A549 (cell line): ENCODE measurements at regions not wholly inside any gene's neighbourhood (a gene's known extent, or its start where the extent isn't known, plus 50 kb on each side); places are given as distances from the start of the nearest gene placed in this dataset.

Source experiments
- ATAC-seq, 2 experiments: fragments of 200-7000 bp in 1 of 2; fragments of >200 bp in 1 of 2; cut with Nextera tagmentation in 1 of 2; cut with Tn5 transposase in 1 of 2; 3 replicates each; pipeline versions ENCODE4 v1.8.0 to v1.9.1; 2018 to 2020; ENCODE audit warnings: mild to moderate bottlenecking in 1 of 2, moderate library complexity in 1 of 2
- CTCF ChIA-PET: fragments of 300-600 bp; sonication (Branson Sonifier 250); formaldehyde crosslinking; extraction: SDS; loops from one replicate; lab custom pipeline; 2021; ENCODE audit warnings: antibody characterized with exemption, inconsistent platforms; lab: Yijun Ruan, JAX
- POLR2A ChIA-PET: fragments of 350-600 bp; formaldehyde crosslinking; extraction: SDS; loops from one replicate; lab custom pipeline; 2021; ENCODE audit warnings: antibody characterized with exemption, inconsistent platforms; lab: Yijun Ruan, JAX
- DNase-seq, 2 experiments: peaks; one replicate each; pipeline versions ENCODE4 v3.0.0 to v3.0.0-alpha.2; 2011 to 2016; ENCODE audit warnings: low read depth in 1 of 2, low spot score in 1 of 2
- FAIRE-seq: peaks from 2 replicates; lab custom pipeline; 2011; peaks lifted over from hg19 to GRCh38; lab: Jason Lieb, UNC
- H3K27ac ChIP-seq, 2 experiments: fragments of >200 bp; sonication (Bioruptor Twin); formaldehyde crosslinking; 3 replicates each; pipeline ENCODE4 v1.5.1; 2016 to 2017
- H3K4me1 ChIP-seq: fragments of >200 bp; sonication (Bioruptor Twin); formaldehyde crosslinking; 3 replicates; pipeline ENCODE4 v1.6.1; 2016
- H3K4me2 ChIP-seq: fragments of >200 bp; sonication (Bioruptor Twin); formaldehyde crosslinking; 3 replicates; pipeline ENCODE4 v1.6.1; 2016
- H3K4me3 ChIP-seq: fragments of >200 bp; sonication (Bioruptor Twin); formaldehyde crosslinking; 3 replicates; pipeline ENCODE4 v1.5.1; 2016
- H3K9me3 ChIP-seq: fragments of >200 bp; sonication (Bioruptor Twin); formaldehyde crosslinking; 3 replicates; pipeline ENCODE4 v1.6.1; 2016
- CBX2 ChIP-seq: fragments of 200-600 bp; sonication (generic); IDR thresholded peaks from 2 replicates; pipeline ENCODE4 v1.6.1; 2016; ENCODE audit warnings: low read depth, mild to moderate bottlenecking, borderline replicate concordance
- CEBPB ChIP-seq, 2 experiments: fragments of >200 bp in 1 of 2; sonication (Bioruptor Twin) in 1 of 2; formaldehyde crosslinking in 1 of 2; IDR thresholded peaks; 2 replicates each; pipeline ENCODE4 v1.6.1; 2012 to 2016
- CHD2 ChIP-seq: fragments of 150-350 bp; IDR thresholded peaks from 2 replicates; pipeline ENCODE4 v1.6.1; 2014; ENCODE audit warnings: low read length; ENCODE audit not compliant: partially characterized antibody
- EHF ChIP-seq: fragments of 250-450 bp; sonication (Bioruptor Pico); IDR thresholded peaks from 2 replicates; pipeline ENCODE4 v1.5.0; 2020; ENCODE audit warnings: mild to moderate bottlenecking
- EHMT2 ChIP-seq: fragments of 200-600 bp; sonication (generic); IDR thresholded peaks from 2 replicates; pipeline ENCODE4 v1.6.1; 2016; ENCODE audit warnings: antibody characterized with exemption, low read depth, mild to moderate bottlenecking, moderate library complexity
- EP300 ChIP-seq, 2 experiments: fragments of >200 bp; sonication (Bioruptor Twin); formaldehyde crosslinking; IDR thresholded peaks; 2 replicates in 1 of 2; 3 replicates in 1 of 2; pipeline ENCODE4 v1.6.1; 2016 to 2017
- ESRRA ChIP-seq: fragments of 150-350 bp; IDR thresholded peaks from 2 replicates; pipeline ENCODE4 v1.6.1; 2014; ENCODE audit warnings: mild to moderate bottlenecking, low read length, borderline replicate concordance
- FOSB ChIP-seq: fragments of 250-450 bp; sonication (Bioruptor Pico); IDR thresholded peaks from 2 replicates; pipeline ENCODE4 v1.5.0; 2020; ENCODE audit warnings: mild to moderate bottlenecking, moderate library complexity
- FOSL2 ChIP-seq, 2 experiments: fragments of 450-650 bp in 1 of 2; fragments of >200 bp in 1 of 2; sonication (Bioruptor Twin) in 1 of 2; formaldehyde crosslinking; IDR thresholded peaks; 2 replicates each; pipeline versions ENCODE4 v1.5.0 to v1.6.1; 2016 to 2020; ENCODE audit warnings: mild to moderate bottlenecking in 1 of 2, moderate library complexity in 1 of 2
- GATA3 ChIP-seq: IDR thresholded peaks from 2 replicates; pipeline ENCODE4 v1.6.1; 2012; ENCODE audit warnings: borderline replicate concordance
- HDAC2 ChIP-seq: fragments of 200-600 bp; sonication (generic); IDR thresholded peaks from 2 replicates; pipeline ENCODE4 v1.6.1; 2016
- HEYL ChIP-seq: fragments of 250-450 bp; sonication (Bioruptor Pico); IDR thresholded peaks from 2 replicates; pipeline ENCODE4 v1.8.0; 2021; ENCODE audit warnings: mild to moderate bottlenecking, moderate library complexity
- HOXA7 ChIP-seq: fragments of 250-450 bp; sonication (Bioruptor Pico); IDR thresholded peaks from 2 replicates; pipeline ENCODE4 v1.5.0; 2020; ENCODE audit warnings: mild to moderate bottlenecking, moderate library complexity
- HOXB13 ChIP-seq: fragments of 250-450 bp; sonication (Bioruptor Pico); IDR thresholded peaks from 2 replicates; pipeline ENCODE4 v1.5.0; 2020; ENCODE audit warnings: low read depth, mild to moderate bottlenecking, moderate library complexity
- JUN ChIP-seq, 2 experiments: fragments of >200 bp; sonication (Bioruptor Twin); formaldehyde crosslinking; IDR thresholded peaks; 2 replicates in 1 of 2; 3 replicates in 1 of 2; pipeline ENCODE4 v1.6.1; 2016 to 2017
- JUNB ChIP-seq: fragments of >200 bp; sonication (Bioruptor Twin); formaldehyde crosslinking; IDR thresholded peaks from 2 replicates; pipeline ENCODE4 v1.6.1; 2016
- KDM5A ChIP-seq: fragments of 200-600 bp; sonication (generic); IDR thresholded peaks from 2 replicates; pipeline ENCODE4 v1.6.1; 2016; ENCODE audit warnings: antibody characterized with exemption, mild to moderate bottlenecking
- NFE2L2 ChIP-seq: fragments of 150-350 bp; conservative IDR thresholded peaks from 2 replicates; pipeline ENCODE4 v1.6.1; 2014; ENCODE audit warnings: low read length
- NPAS2 ChIP-seq: fragments of 250-450 bp; sonication (Bioruptor Pico); IDR thresholded peaks from 2 replicates; pipeline ENCODE4 v1.8.0; 2022; ENCODE audit warnings: mild to moderate bottlenecking, moderate library complexity, borderline replicate concordance
- NR3C1 ChIP-seq: fragments of >200 bp; sonication (Bioruptor Twin); formaldehyde crosslinking; IDR thresholded peaks from 3 replicates; pipeline ENCODE4 v1.6.1; 2017
- PHF8 ChIP-seq: fragments of 200-600 bp; sonication (generic); IDR thresholded peaks from 2 replicates; pipeline ENCODE4 v1.6.1; 2016; ENCODE audit warnings: low read depth, mild to moderate bottlenecking, antibody characterized with exemption, moderate library complexity, borderline replicate concordance
- RAD21 ChIP-seq, 2 experiments: fragments of >200 bp in 1 of 2; sonication (Bioruptor Twin) in 1 of 2; formaldehyde crosslinking in 1 of 2; IDR thresholded peaks in 1 of 2; conservative IDR thresholded peaks in 1 of 2; 2 replicates in 1 of 2; 3 replicates in 1 of 2; pipeline ENCODE4 v1.6.1; 2012 to 2018; ENCODE audit warnings: inconsistent platforms in 1 of 2
- RCOR1 ChIP-seq: fragments of 150-350 bp; IDR thresholded peaks from 2 replicates; pipeline ENCODE4 v1.6.1; 2014; ENCODE audit warnings: antibody characterized with exemption, low read length, low read depth
- SMC3 ChIP-seq: fragments of >200 bp; sonication (Bioruptor Twin); formaldehyde crosslinking; IDR thresholded peaks from 3 replicates; pipeline ENCODE4 v1.6.1; 2018; ENCODE audit warnings: inconsistent platforms
- SREBF2 ChIP-seq: fragments of 450-650 bp; IDR thresholded peaks from 2 replicates; pipeline ENCODE4 v1.6.1; 2014; ENCODE audit warnings: mild to moderate bottlenecking, moderate library complexity
- TFCP2L1 ChIP-seq: fragments of 250-450 bp; sonication (Bioruptor Pico); IDR thresholded peaks from 2 replicates; pipeline ENCODE4 v1.5.0; 2021; ENCODE audit warnings: mild to moderate bottlenecking
- ZFP36 ChIP-seq: fragments of 450-650 bp; IDR thresholded peaks from 2 replicates; pipeline ENCODE4 v1.6.1; 2014; ENCODE audit warnings: borderline replicate concordance; ENCODE audit not compliant: partially characterized antibody
- ZSCAN20 ChIP-seq: fragments of 250-450 bp; sonication (Bioruptor Pico); IDR thresholded peaks from 2 replicates; pipeline ENCODE4 v1.8.0; 2022; ENCODE audit warnings: mild to moderate bottlenecking, moderate library complexity
- WGBS: methylation state at CpG from one replicate; pipeline ENCODE4 v1.1.6; 2017; ENCODE audit errors: missing lambda C conversion rate; 5-methylcytosine and 5-hydroxymethylcytosine counted together
- TF ChIP-seq, protein P1 (sequence below): IDR thresholded peaks from 2 replicates; pipeline ENCODE4 v1.6.1; 2012
- TF ChIP-seq, protein P2 (sequence below): fragments of 250-450 bp; sonication (Bioruptor Pico); IDR thresholded peaks from 2 replicates; pipeline ENCODE4 v1.5.0; 2021; ENCODE audit warnings: mild to moderate bottlenecking, moderate library complexity, borderline replicate concordance
- TF ChIP-seq, protein P3 (sequence below): fragments of >200 bp; sonication (Bioruptor Twin); formaldehyde crosslinking; IDR thresholded peaks from 3 replicates; pipeline ENCODE4 v1.6.1; 2016
- TF ChIP-seq, protein P4 (sequence below): fragments of >200 bp; sonication (Bioruptor Twin); formaldehyde crosslinking; IDR thresholded peaks from 2 replicates; pipeline ENCODE4 v1.6.1; 2016

DNA sequence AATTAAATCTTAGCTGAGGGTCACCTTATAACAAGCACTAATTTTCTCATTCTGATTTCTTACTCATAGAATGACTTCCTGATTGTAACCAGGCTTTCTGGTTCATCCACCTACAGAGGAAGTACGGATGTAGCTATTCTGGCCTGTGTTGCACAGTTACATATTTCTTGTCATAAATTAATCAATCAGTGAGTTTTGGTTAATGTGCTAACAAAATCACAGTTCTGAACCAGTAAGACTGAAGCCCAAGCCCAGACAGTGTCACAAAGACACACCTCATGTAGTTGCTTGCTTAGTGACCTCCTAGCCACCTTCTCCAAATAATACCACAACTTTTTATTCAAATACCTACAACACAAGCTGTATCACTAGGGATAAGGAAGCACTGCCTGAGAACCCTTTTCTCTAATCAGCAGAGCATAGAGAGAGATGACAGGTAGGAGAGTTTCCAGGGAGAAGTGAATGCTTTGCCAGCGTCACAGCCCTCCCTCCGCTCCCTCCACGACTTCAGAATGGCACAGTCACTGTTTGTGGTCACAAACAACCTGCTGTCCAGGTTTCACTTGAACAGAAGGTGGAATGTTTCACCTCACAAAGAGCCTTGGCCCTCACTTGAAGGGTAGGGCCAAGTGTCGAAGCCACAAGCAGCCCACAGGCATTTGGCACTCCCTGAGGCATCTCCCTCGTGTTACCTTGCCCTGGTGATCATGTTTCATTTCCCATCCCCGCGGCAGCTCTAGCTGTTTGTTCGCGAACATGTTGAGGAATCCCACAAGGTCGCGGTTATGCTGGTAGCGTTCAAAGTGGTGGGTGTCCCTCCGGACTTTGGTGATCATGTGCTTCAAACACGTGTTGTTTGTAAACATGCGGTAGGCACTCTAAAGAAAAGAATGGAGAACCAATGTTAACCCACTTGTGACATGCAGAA lies 120.8 kb upstream of the STK17B start:
- no peak for DNase-seq
- no peak overlapping the region for H3K4me2 ChIP-seq
- ATAC-seq = no peak
- H3K4me3 ChIP-seq = no peak overlapping the region
- no peak for FAIRE-seq
- no peaks in the 10 kb centered on the region for H3K9me3 ChIP-seq
- H3K27ac ChIP-seq = 0 out of 6 replicates have a peak overlapping the region, but pooled peaks have one; percentile 14 to 18
- POLR2A ChIA-PET = no interaction called here
- TF ChIP-seq, protein P1, sequence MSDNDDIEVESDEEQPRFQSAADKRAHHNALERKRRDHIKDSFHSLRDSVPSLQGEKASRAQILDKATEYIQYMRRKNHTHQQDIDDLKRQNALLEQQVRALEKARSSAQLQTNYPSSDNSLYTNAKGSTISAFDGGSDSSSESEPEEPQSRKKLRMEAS = no peak
- no peak for TF ChIP-seq NR3C1
- TF ChIP-seq HEYL = no peak
- no peak for TF ChIP-seq FOSL2 (IDR thresholded peaks at IDR 0.05)
- TF ChIP-seq FOSL2 (CRISPR knock-in tag; IDR thresholded peaks at IDR 0.05) = no peak
- no peak for TF ChIP-seq EHF (CRISPR knock-in tag)
- TF ChIP-seq CBX2 = no peak
- no peak for TF ChIP-seq HOXB13 (CRISPR knock-in tag)
- no peak for TF ChIP-seq NFE2L2
- TF ChIP-seq HDAC2 = no peak
- CTCF ChIA-PET = interaction anchor here (0.6 to 3.2 kb wide), 8 partner anchors 9 to 679 kb away, joined by 3 to 9 read pairs (median 3); no protein-coding TSS in a partner anchor
- WGBS = 93% methylated on average over 16 of the region's 16 CpGs
- peaks cover 28% of the 10 kb centered on the region for H3K4me1 ChIP-seq

DNA sequence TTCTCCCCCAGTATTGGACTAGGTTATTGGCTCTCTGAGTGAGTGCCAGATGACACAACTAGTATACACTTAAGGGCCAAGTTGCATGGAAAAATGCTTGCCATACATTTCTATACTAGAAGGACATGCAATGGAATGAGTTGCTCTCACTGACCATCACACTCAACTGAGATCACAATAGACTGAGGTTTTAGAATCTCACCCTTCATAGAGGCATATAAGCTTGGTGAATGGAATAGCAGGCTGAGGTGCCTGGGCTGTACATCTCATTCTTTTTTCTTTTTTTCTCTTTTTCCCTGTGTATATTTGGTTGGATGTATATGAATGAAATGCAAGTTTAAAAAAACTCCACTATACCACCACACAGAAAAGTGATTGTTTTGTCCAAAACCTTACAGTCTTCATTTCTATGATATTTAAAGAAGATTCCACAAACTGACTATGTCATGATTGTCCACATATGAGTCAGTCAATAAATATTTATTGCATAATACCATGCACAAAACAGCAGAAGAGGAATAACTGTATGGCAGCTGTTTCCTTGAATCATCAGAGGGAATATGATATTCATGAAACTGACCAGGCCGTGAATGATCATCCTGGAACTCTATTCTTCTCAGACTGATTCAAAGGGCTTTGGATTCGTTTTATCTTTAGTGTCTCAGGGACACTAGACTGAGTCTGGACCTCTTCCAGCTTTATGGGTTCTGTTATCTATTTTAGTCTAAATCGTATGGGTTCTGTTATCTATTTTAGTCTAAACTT lies 122.6 kb upstream of the STK17B start:
- H3K27ac ChIP-seq = peak overlapping the region; percentile 61 to 74
- ChIA-PET POLR2A (no interaction called here), CTCF (interaction anchor here (1.1 to 3.2 kb wide), 4 partner anchors 33 to 216 kb away, joined by 3 to 9 read pairs (median 6); no protein-coding TSS in a partner anchor)
- peak; percentile 28 to 63 for DNase-seq
- H3K4me1 ChIP-seq = peaks cover 28% of the 10 kb centered on the region
- H3K4me2 ChIP-seq = peak overlapping the region; percentile 75
- peak; percentile 70 for FAIRE-seq
- H3K4me3 ChIP-seq = no peak overlapping the region
- 4% methylated on average over 3 of the region's 3 CpGs for WGBS
- ATAC-seq = peak; percentile 88 to 90
- H3K9me3 ChIP-seq = no peaks in the 10 kb centered on the region
- TF ChIP-seq GATA3 (peak; percentile 86), HDAC2 (no peak), NR3C1 (no peak), EP300 (IDR thresholded peaks at IDR 0.05) (peak in 1 of 2 experiments; percentile 55; a peak in 1 of 5 replicates), SMC3 (peak; percentile 17; the same call in 1 of the 3 replicates), EHMT2 (no peak), SREBF2 (no peak), ZSCAN20 (CRISPR knock-in tag) (no peak), RCOR1 (no peak), RAD21 (conservative IDR thresholded peaks at IDR 0.05 in 1 of 2, IDR thresholded peaks at IDR 0.05 in 1 of 2) (0 out of 5 replicates have a peak, but pooled peaks of 1 of the 2 experiments have one; percentile 29), PHF8 (no peak), FOSL2 (IDR thresholded peaks at IDR 0.05) (peak; percentile 94), FOSL2 (CRISPR knock-in tag; IDR thresholded peaks at IDR 0.05) (peak; percentile 92), HOXB13 (CRISPR knock-in tag) (no peak), TFCP2L1 (no peak), NFE2L2 (no peak), ZFP36 (no peak), FOSB (CRISPR knock-in tag) (no peak), NPAS2 (no peak), JUN (IDR thresholded peaks at IDR 0.05) (peak; percentile 33 to 53; a peak in 1 of 5 replicates), KDM5A (no peak), ESRRA (no peak), CHD2 (no peak), JUNB (peak; percentile 94), HOXA7 (no peak), CEBPB (IDR thresholded peaks at IDR 0.05) (peak; percentile 91 to 97)
- TF ChIP-seq, protein P2, sequence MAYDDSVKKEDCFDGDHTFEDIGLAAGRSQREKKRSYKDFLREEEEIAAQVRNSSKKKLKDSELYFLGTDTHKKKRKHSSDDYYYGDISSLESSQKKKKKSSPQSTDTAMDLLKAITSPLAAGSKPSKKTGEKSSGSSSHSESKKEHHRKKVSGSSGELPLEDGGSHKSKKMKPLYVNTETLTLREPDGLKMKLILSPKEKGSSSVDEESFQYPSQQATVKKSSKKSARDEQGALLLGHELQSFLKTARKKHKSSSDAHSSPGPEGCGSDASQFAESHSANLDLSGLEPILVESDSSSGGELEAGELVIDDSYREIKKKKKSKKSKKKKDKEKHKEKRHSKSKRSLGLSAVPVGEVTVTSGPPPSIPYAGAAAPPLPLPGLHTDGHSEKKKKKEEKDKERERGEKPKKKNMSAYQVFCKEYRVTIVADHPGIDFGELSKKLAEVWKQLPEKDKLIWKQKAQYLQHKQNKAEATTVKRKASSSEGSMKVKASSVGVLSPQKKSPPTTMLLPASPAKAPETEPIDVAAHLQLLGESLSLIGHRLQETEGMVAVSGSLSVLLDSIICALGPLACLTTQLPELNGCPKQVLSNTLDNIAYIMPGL (CRISPR knock-in tag) = no peak
- TF ChIP-seq, protein P3, sequence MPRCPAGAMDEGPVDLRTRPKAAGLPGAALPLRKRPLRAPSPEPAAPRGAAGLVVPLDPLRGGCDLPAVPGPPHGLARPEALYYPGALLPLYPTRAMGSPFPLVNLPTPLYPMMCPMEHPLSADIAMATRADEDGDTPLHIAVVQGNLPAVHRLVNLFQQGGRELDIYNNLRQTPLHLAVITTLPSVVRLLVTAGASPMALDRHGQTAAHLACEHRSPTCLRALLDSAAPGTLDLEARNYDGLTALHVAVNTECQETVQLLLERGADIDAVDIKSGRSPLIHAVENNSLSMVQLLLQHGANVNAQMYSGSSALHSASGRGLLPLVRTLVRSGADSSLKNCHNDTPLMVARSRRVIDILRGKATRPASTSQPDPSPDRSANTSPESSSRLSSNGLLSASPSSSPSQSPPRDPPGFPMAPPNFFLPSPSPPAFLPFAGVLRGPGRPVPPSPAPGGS = peak; percentile 75; the same call in 1 of the 3 replicates
- TF ChIP-seq, protein P4, sequence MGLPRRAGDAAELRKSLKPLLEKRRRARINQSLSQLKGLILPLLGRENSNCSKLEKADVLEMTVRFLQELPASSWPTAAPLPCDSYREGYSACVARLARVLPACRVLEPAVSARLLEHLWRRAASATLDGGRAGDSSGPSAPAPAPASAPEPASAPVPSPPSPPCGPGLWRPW = no peak
